A549 (cell line): ENCODE measurements at regions not wholly inside any gene's neighbourhood (a gene's known extent, or its start where the extent isn't known, plus 50 kb on each side); places are given as distances from the start of the nearest gene placed in this dataset.
A peak's percentile ranks its signal among the peaks of the same experiment; 100 is the strongest.

ENCODE experiments used
- ATAC-seq, 2 experiments: fragments of 200-7000 bp in 1 of 2; fragments of >200 bp in 1 of 2; cut with Nextera tagmentation in 1 of 2; cut with Tn5 transposase in 1 of 2; 3 replicates each; pipeline versions ENCODE4 v1.8.0 to v1.9.1; 2018 to 2020; ENCODE audit warnings: mild to moderate bottlenecking in 1 of 2, moderate library complexity in 1 of 2
- CTCF ChIA-PET: fragments of 300-600 bp; sonication (Branson Sonifier 250); formaldehyde crosslinking; extraction: SDS; loops from one replicate; lab custom pipeline; 2021; ENCODE audit warnings: antibody characterized with exemption, inconsistent platforms; lab: Yijun Ruan, JAX
- POLR2A ChIA-PET: fragments of 350-600 bp; formaldehyde crosslinking; extraction: SDS; loops from one replicate; lab custom pipeline; 2021; ENCODE audit warnings: antibody characterized with exemption, inconsistent platforms; lab: Yijun Ruan, JAX
- DNase-seq, 2 experiments: peaks; one replicate each; pipeline versions ENCODE4 v3.0.0 to v3.0.0-alpha.2; 2011 to 2016; ENCODE audit warnings: low read depth in 1 of 2, low spot score in 1 of 2
- FAIRE-seq: peaks from 2 replicates; lab custom pipeline; 2011; peaks lifted over from hg19 to GRCh38; lab: Jason Lieb, UNC
- H3K27ac ChIP-seq, 2 experiments: fragments of >200 bp; sonication (Bioruptor Twin); formaldehyde crosslinking; 3 replicates each; pipeline ENCODE4 v1.5.1; 2016 to 2017
- H3K4me1 ChIP-seq: fragments of >200 bp; sonication (Bioruptor Twin); formaldehyde crosslinking; 3 replicates; pipeline ENCODE4 v1.6.1; 2016
- H3K4me2 ChIP-seq: fragments of >200 bp; sonication (Bioruptor Twin); formaldehyde crosslinking; 3 replicates; pipeline ENCODE4 v1.6.1; 2016
- H3K4me3 ChIP-seq: fragments of >200 bp; sonication (Bioruptor Twin); formaldehyde crosslinking; 3 replicates; pipeline ENCODE4 v1.5.1; 2016
- H3K9me3 ChIP-seq: fragments of >200 bp; sonication (Bioruptor Twin); formaldehyde crosslinking; 3 replicates; pipeline ENCODE4 v1.6.1; 2016
- BCL3 ChIP-seq: fragments of >200 bp; sonication (Bioruptor Twin); formaldehyde crosslinking; IDR thresholded peaks from 3 replicates; pipeline ENCODE4 v1.6.1; 2016
- CBX8 ChIP-seq: fragments of 200-600 bp; sonication (generic); IDR thresholded peaks from 2 replicates; pipeline ENCODE4 v1.6.1; 2016
- CHD2 ChIP-seq: fragments of 150-350 bp; IDR thresholded peaks from 2 replicates; pipeline ENCODE4 v1.6.1; 2014; ENCODE audit warnings: low read length; ENCODE audit not compliant: partially characterized antibody
- EHF ChIP-seq: fragments of 250-450 bp; sonication (Bioruptor Pico); IDR thresholded peaks from 2 replicates; pipeline ENCODE4 v1.5.0; 2020; ENCODE audit warnings: mild to moderate bottlenecking
- FOSL2 ChIP-seq, 2 experiments: fragments of 450-650 bp in 1 of 2; fragments of >200 bp in 1 of 2; sonication (Bioruptor Twin) in 1 of 2; formaldehyde crosslinking; IDR thresholded peaks; 2 replicates each; pipeline versions ENCODE4 v1.5.0 to v1.6.1; 2016 to 2020; ENCODE audit warnings: mild to moderate bottlenecking in 1 of 2, moderate library complexity in 1 of 2
- FOXS1 ChIP-seq: fragments of 250-450 bp; sonication (Bioruptor Pico); IDR thresholded peaks from 2 replicates; pipeline ENCODE4 v1.5.0; 2020; ENCODE audit warnings: mild to moderate bottlenecking, moderate library complexity
- GATA3 ChIP-seq: IDR thresholded peaks from 2 replicates; pipeline ENCODE4 v1.6.1; 2012; ENCODE audit warnings: borderline replicate concordance
- HMGXB4 ChIP-seq: fragments of 250-450 bp; sonication (Bioruptor Pico); IDR thresholded peaks from 2 replicates; pipeline ENCODE4 v1.5.0; 2021; ENCODE audit warnings: mild to moderate bottlenecking, moderate library complexity, borderline replicate concordance
- HOXB13 ChIP-seq: fragments of 250-450 bp; sonication (Bioruptor Pico); IDR thresholded peaks from 2 replicates; pipeline ENCODE4 v1.5.0; 2020; ENCODE audit warnings: low read depth, mild to moderate bottlenecking, moderate library complexity
- HOXB5 ChIP-seq: fragments of 250-450 bp; sonication (Bioruptor Pico); IDR thresholded peaks from 2 replicates; pipeline ENCODE4 v1.5.0; 2020; ENCODE audit warnings: mild to moderate bottlenecking, moderate library complexity
- JUN ChIP-seq, 2 experiments: fragments of >200 bp; sonication (Bioruptor Twin); formaldehyde crosslinking; IDR thresholded peaks; 2 replicates in 1 of 2; 3 replicates in 1 of 2; pipeline ENCODE4 v1.6.1; 2016 to 2017
- JUNB ChIP-seq: fragments of >200 bp; sonication (Bioruptor Twin); formaldehyde crosslinking; IDR thresholded peaks from 2 replicates; pipeline ENCODE4 v1.6.1; 2016
- KDM5A ChIP-seq: fragments of 200-600 bp; sonication (generic); IDR thresholded peaks from 2 replicates; pipeline ENCODE4 v1.6.1; 2016; ENCODE audit warnings: antibody characterized with exemption, mild to moderate bottlenecking
- MAZ ChIP-seq: fragments of 150-350 bp; IDR thresholded peaks from 2 replicates; pipeline ENCODE4 v1.6.1; 2014; ENCODE audit warnings: antibody characterized with exemption, low read depth, low read length, borderline replicate concordance
- NPAS2 ChIP-seq: fragments of 250-450 bp; sonication (Bioruptor Pico); IDR thresholded peaks from 2 replicates; pipeline ENCODE4 v1.8.0; 2022; ENCODE audit warnings: mild to moderate bottlenecking, moderate library complexity, borderline replicate concordance
- NR3C1 ChIP-seq: fragments of >200 bp; sonication (Bioruptor Twin); formaldehyde crosslinking; IDR thresholded peaks from 3 replicates; pipeline ENCODE4 v1.6.1; 2017
- PBX3 ChIP-seq: IDR thresholded peaks from 2 replicates; pipeline ENCODE4 v1.6.1; 2012
- RNF2 ChIP-seq: fragments of 200-600 bp; sonication (generic); IDR thresholded peaks from 2 replicates; pipeline ENCODE4 v1.6.1; 2016; ENCODE audit warnings: low read depth, mild to moderate bottlenecking, antibody characterized with exemption, moderate library complexity, borderline replicate concordance
- SMC3 ChIP-seq: fragments of >200 bp; sonication (Bioruptor Twin); formaldehyde crosslinking; IDR thresholded peaks from 3 replicates; pipeline ENCODE4 v1.6.1; 2018; ENCODE audit warnings: inconsistent platforms
- ZFP36 ChIP-seq: fragments of 450-650 bp; IDR thresholded peaks from 2 replicates; pipeline ENCODE4 v1.6.1; 2014; ENCODE audit warnings: borderline replicate concordance; ENCODE audit not compliant: partially characterized antibody
- ZSCAN20 ChIP-seq: fragments of 250-450 bp; sonication (Bioruptor Pico); IDR thresholded peaks from 2 replicates; pipeline ENCODE4 v1.8.0; 2022; ENCODE audit warnings: mild to moderate bottlenecking, moderate library complexity
- WGBS: methylation state at CpG from one replicate; pipeline ENCODE4 v1.1.6; 2017; ENCODE audit errors: missing lambda C conversion rate; 5-methylcytosine and 5-hydroxymethylcytosine counted together
- TF ChIP-seq, protein P1 (sequence below): fragments of >200 bp; sonication (Bioruptor Twin); formaldehyde crosslinking; IDR thresholded peaks from 3 replicates; pipeline ENCODE4 v1.5.1; 2016
- TF ChIP-seq, protein P2 (sequence below): fragments of >200 bp; sonication (Bioruptor Twin); formaldehyde crosslinking; IDR thresholded peaks from 2 replicates; pipeline ENCODE4 v1.6.1; 2016
- TF ChIP-seq, protein P3 (sequence below): IDR thresholded peaks from 2 replicates; pipeline ENCODE4 v1.6.1; 2012; ENCODE audit warnings: low read depth, borderline replicate concordance

DNA sequence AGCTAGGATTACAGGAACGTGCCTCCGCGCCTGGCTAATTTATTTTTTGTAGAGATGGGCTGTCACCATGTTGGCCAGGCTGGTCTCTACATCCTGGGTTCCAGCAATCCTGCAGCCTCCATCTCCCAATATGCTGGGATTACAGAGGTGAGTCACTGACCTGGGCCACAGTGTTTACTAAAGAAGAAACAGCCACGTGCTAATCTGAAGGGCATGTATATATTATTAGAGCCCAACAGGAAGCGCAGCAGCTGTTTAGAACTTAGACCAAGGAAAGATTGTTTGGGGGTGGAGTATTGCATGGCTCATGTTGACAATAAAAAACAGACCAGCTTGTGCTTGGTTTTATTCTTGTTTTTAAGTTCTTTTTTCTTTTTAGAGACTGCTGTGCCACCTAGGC, 60.2 kb downstream of the HAPSTR1 start:
- no peak overlapping the region for H3K4me3 ChIP-seq
- TF ChIP-seq ZFP36 (no peak), FOSL2 (IDR thresholded peaks at IDR 0.05) (no peak), FOSL2 (CRISPR knock-in tag; IDR thresholded peaks at IDR 0.05) (no peak), FOXS1 (CRISPR knock-in tag) (no peak), HOXB13 (CRISPR knock-in tag) (no peak), KDM5A (no peak), NR3C1 (no peak), ZSCAN20 (CRISPR knock-in tag) (no peak)
- TF ChIP-seq, protein P1, sequence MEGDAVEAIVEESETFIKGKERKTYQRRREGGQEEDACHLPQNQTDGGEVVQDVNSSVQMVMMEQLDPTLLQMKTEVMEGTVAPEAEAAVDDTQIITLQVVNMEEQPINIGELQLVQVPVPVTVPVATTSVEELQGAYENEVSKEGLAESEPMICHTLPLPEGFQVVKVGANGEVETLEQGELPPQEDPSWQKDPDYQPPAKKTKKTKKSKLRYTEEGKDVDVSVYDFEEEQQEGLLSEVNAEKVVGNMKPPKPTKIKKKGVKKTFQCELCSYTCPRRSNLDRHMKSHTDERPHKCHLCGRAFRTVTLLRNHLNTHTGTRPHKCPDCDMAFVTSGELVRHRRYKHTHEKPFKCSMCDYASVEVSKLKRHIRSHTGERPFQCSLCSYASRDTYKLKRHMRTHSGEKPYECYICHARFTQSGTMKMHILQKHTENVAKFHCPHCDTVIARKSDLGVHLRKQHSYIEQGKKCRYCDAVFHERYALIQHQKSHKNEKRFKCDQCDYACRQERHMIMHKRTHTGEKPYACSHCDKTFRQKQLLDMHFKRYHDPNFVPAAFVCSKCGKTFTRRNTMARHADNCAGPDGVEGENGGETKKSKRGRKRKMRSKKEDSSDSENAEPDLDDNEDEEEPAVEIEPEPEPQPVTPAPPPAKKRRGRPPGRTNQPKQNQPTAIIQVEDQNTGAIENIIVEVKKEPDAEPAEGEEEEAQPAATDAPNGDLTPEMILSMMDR, result no peak
- TF ChIP-seq, protein P2, sequence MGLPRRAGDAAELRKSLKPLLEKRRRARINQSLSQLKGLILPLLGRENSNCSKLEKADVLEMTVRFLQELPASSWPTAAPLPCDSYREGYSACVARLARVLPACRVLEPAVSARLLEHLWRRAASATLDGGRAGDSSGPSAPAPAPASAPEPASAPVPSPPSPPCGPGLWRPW, result no peak
- no peak overlapping the region for H3K27ac ChIP-seq
- POLR2A ChIA-PET, result no interaction called here
- no peak overlapping the region for H3K4me2 ChIP-seq
- FAIRE-seq (no peak), ATAC-seq (peak; percentile 26 to 48; a peak in 2 of 6 replicates), DNase-seq (peak in 1 of 2 experiments; percentile 13)
- H3K4me1 ChIP-seq, result no peaks in the 10 kb centered on the region
- H3K9me3 ChIP-seq, result no peaks in the 10 kb centered on the region
- 72% methylated on average over 5 of the region's 5 CpGs for WGBS
- CTCF ChIA-PET, result interaction anchor here (1.2 to 6.9 kb wide), 3 partner anchors 9 to 17 kb away, joined by 3 to 41 read pairs (median 5); no protein-coding TSS in a partner anchor

GRCh38 chr16:9152649-9153501, 61.4 kb downstream of the HAPSTR1 start:
- ATAC-seq (no peak), FAIRE-seq (no peak), DNase-seq (no peak)
- no peaks in the 10 kb centered on the region for H3K9me3 ChIP-seq
- TF ChIP-seq HOXB5 (CRISPR knock-in tag) (no peak), NR3C1 (no peak), RNF2 (no peak), JUN (IDR thresholded peaks at IDR 0.05) (no peak), BCL3 (no peak), MAZ (no peak), GATA3 (no peak), SMC3 (no peak), NPAS2 (no peak), KDM5A (no peak), PBX3 (no peak), CBX8 (no peak), JUNB (no peak), FOXS1 (CRISPR knock-in tag) (no peak), HMGXB4 (CRISPR knock-in tag) (no peak), EHF (CRISPR knock-in tag) (no peak), CHD2 (no peak), ZFP36 (no peak)
- TF ChIP-seq, protein P3, sequence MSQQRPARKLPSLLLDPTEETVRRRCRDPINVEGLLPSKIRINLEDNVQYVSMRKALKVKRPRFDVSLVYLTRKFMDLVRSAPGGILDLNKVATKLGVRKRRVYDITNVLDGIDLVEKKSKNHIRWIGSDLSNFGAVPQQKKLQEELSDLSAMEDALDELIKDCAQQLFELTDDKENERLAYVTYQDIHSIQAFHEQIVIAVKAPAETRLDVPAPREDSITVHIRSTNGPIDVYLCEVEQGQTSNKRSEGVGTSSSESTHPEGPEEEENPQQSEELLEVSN, result no peak
- ChIA-PET CTCF (interaction anchor here (0.6 to 6.9 kb wide), 3 partner anchors 9 to 18 kb away, joined by 3 to 41 read pairs (median 3); no protein-coding TSS in a partner anchor), POLR2A (no interaction called here)
- H3K27ac ChIP-seq, result no peak overlapping the region
- H3K4me1 ChIP-seq, result no peaks in the 10 kb centered on the region
- H3K4me3 ChIP-seq, result no peak overlapping the region
- WGBS, result 70% methylated on average over 19 of the region's 19 CpGs
- H3K4me2 ChIP-seq, result no peak overlapping the region
